ENCODE measurements at regions not wholly inside any gene's neighbourhood (a gene's known extent, or its start where the extent isn't known, plus 50 kb on each side); places are given as distances from the start of the nearest gene placed in this dataset.

DNA sequence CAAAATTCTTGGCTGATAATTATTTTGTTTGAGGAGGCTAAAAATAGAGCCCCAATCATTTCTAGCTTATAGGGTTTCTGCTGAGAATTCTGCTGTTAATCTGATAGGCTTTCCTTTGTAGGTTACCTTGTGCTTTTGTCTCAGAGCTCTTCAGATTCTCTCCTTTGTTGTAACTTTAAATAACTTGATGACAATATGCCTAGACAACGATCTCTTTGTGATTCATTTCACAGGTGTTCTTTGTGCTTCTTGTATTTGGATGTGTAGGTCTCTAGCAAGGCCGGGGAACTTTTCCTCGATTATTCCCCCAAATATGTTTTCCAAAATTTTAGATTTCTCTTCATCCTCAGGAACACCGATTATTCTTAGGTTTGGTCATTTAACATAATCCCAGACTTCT lies 376.5 kb upstream of the MAN1A1 start:
- TF ChIP-seq, protein P1, sequence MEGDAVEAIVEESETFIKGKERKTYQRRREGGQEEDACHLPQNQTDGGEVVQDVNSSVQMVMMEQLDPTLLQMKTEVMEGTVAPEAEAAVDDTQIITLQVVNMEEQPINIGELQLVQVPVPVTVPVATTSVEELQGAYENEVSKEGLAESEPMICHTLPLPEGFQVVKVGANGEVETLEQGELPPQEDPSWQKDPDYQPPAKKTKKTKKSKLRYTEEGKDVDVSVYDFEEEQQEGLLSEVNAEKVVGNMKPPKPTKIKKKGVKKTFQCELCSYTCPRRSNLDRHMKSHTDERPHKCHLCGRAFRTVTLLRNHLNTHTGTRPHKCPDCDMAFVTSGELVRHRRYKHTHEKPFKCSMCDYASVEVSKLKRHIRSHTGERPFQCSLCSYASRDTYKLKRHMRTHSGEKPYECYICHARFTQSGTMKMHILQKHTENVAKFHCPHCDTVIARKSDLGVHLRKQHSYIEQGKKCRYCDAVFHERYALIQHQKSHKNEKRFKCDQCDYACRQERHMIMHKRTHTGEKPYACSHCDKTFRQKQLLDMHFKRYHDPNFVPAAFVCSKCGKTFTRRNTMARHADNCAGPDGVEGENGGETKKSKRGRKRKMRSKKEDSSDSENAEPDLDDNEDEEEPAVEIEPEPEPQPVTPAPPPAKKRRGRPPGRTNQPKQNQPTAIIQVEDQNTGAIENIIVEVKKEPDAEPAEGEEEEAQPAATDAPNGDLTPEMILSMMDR (tag by site-specific recombination; IDR thresholded peaks at IDR 0.05) = no peak
- TF ChIP-seq, protein P2, sequence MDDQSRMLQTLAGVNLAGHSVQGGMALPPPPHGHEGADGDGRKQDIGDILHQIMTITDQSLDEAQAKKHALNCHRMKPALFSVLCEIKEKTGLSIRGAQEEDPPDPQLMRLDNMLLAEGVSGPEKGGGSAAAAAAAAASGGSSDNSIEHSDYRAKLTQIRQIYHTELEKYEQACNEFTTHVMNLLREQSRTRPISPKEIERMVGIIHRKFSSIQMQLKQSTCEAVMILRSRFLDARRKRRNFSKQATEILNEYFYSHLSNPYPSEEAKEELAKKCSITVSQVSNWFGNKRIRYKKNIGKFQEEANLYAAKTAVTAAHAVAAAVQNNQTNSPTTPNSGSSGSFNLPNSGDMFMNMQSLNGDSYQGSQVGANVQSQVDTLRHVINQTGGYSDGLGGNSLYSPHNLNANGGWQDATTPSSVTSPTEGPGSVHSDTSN (CRISPR knock-in tag; IDR thresholded peaks at IDR 0.05) = no peak
- TF ChIP-seq, protein P3, sequence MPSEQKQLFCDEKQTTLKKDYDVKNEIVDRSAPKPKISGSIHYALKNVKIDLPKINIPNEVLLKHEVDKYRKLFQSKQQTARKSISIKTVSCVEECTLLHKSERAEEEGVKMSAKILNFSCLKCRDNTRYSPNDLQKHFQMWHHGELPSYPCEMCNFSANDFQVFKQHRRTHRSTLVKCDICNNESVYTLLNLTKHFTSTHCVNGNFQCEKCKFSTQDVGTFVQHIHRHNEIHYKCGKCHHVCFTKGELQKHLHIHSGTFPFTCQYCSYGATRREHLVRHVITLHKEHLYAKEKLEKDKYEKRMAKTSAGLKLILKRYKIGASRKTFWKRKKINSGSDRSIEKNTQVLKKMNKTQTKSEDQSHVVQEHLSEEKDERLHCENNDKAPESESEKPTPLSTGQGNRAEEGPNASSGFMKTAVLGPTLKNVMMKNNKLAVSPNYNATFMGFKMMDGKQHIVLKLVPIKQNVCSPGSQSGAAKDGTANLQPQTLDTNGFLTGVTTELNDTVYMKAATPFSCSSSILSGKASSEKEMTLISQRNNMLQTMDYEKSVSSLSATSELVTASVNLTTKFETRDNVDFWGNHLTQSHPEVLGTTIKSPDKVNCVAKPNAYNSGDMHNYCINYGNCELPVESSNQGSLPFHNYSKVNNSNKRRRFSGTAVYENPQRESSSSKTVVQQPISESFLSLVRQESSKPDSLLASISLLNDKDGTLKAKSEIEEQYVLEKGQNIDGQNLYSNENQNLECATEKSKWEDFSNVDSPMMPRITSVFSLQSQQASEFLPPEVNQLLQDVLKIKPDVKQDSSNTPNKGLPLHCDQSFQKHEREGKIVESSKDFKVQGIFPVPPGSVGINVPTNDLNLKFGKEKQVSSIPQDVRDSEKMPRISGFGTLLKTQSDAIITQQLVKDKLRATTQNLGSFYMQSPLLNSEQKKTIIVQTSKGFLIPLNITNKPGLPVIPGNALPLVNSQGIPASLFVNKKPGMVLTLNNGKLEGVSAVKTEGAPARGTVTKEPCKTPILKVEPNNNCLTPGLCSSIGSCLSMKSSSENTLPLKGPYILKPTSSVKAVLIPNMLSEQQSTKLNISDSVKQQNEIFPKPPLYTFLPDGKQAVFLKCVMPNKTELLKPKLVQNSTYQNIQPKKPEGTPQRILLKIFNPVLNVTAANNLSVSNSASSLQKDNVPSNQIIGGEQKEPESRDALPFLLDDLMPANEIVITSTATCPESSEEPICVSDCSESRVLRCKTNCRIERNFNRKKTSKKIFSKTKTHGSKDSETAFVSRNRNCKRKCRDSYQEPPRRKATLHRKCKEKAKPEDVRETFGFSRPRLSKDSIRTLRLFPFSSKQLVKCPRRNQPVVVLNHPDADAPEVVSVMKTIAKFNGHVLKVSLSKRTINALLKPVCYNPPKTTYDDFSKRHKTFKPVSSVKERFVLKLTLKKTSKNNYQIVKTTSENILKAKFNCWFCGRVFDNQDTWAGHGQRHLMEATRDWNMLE (tag by site-specific recombination; conservative IDR thresholded peaks at IDR 0.05; ENCODE audit: low read depth) = no peak

All from HEK293 (cell line).